Transverse colon (tissue), 4 donors: ENCODE measurements at regions not wholly inside any gene's neighbourhood (a gene's known extent, or its start where the extent isn't known, plus 50 kb on each side); places are given as distances from the start of the nearest gene placed in this dataset.

Experiments
- DNase-seq: peaks from one replicate; pipeline ENCODE4 v3.0.0-alpha.2; 2019
- H3K27ac ChIP-seq, 4 donors: fragments of 200-600 bp; sonication (generic); 2 replicates each; pipeline ENCODE4 v1.5.1; 2016 to 2018; ENCODE audit warnings: inconsistent platforms in 4 of 4
- H3K27me3 ChIP-seq: fragments of 200-600 bp; sonication (generic); 2 replicates; pipeline ENCODE4 v1.5.1; 2017; ENCODE audit warnings: inconsistent platforms
- H3K36me3 ChIP-seq, 4 donors: fragments of 200-600 bp; sonication (generic); 2 replicates each; pipeline ENCODE4 v1.5.1; 2017 to 2019; ENCODE audit warnings: inconsistent platforms in 4 of 4
- H3K4me1 ChIP-seq, 4 donors: fragments of 200-600 bp; sonication (generic); 2 replicates each; pipeline ENCODE4 v1.5.1; 2017 to 2020; ENCODE audit warnings: inconsistent platforms in 4 of 4
- H3K4me3 ChIP-seq, 4 donors: fragments of 200-600 bp; sonication (generic); 1 replicate in 1 of 4; 2 replicates in 3 of 4; pipeline versions ENCODE4 v1.5.1 to v1.6.1; 2017 to 2019; ENCODE audit warnings: inconsistent platforms in 4 of 4
- H3K9me3 ChIP-seq, 2 donors: fragments of 200-600 bp; sonication (generic); 2 replicates each; pipeline ENCODE4 v1.5.1; 2017 to 2019; ENCODE audit warnings: inconsistent platforms in 2 of 2
- EP300 ChIP-seq: sonication (generic); formaldehyde crosslinking; IDR thresholded peaks from one replicate; pipeline ENCODE4 v1.6.1; 2017; ENCODE audit warnings: antibody characterized with exemption, low read depth
- POLR2A ChIP-seq: fragments of 450-650 bp; IDR thresholded peaks from one replicate; pipeline ENCODE4 v1.6.1; 2016; ENCODE audit warnings: antibody characterized with exemption, mild to moderate bottlenecking, moderate library complexity
- POLR2AphosphoS5 ChIP-seq, 3 donors: sonication (generic); formaldehyde crosslinking; IDR thresholded peaks; one replicate each; pipeline ENCODE4 v1.6.1; 2016; ENCODE audit warnings: antibody characterized with exemption in 3 of 3
- WGBS, 2 donors: methylation state at CpG; one replicate each; pipeline ENCODE4 v1.1.5; 2018; ENCODE audit warnings: low coverage in 1 of 2; 5-methylcytosine and 5-hydroxymethylcytosine counted together
- in situ Hi-C, 4 donors: fragments of 200-750 bp; cut with MboI; loops; one replicate each; pipeline versions ENCODE4 v1.15.0 to v1.15.1; 2017; ENCODE audit warnings: low sequenced_read_pairs in 3 of 4, low pct_ligation_motif_present in 1 of 4, low pct_unique_long_range_greater_than_20kb in 1 of 4
- intact Hi-C: fragments of 100-400 bp; cut with DNase I; formaldehyde crosslinking; loops from one replicate; pipeline ENCODE4 v1.15.1; 2023; ENCODE audit warnings: low total_unique reads
- TF ChIP-seq, protein P1 (sequence below), 5 experiments: fragments of 200-600 bp in 3 of 5; fragments of 450-650 bp in 2 of 5; sonication (generic) in 3 of 5; IDR thresholded peaks; 1 replicate in 2 of 5; 2 replicates in 3 of 5; pipeline ENCODE4 v1.5.1; 2016 to 2017; ENCODE audit warnings: antibody characterized with exemption in 5 of 5, inconsistent platforms in 3 of 5, mild to moderate bottlenecking in 2 of 5, moderate library complexity in 1 of 5

DNA sequence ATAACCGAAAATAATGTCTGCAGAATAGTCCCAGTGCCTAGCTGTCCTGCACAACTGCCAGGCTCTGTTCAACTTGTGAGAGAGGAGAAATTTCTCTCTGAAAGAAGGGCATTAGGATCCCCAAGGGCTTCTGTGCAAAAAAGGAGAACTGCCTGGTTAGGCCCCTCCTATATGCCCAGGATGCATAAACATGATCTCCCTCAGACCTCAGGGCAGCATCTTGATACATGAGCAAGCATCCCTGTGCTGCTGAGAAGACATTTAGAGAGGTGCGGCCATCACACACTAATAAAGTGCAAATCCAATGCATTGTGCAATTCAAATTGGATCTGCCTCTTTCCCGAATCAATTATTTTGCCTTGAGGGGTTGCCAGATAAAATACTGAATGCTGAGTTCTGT is 553.6 kb downstream of the TNS3 start:
- WGBS, 2 donors, result 74 to 75% methylated on average over 1 to 3 of the region's 3 CpGs
- intact Hi-C loops, result no loop called here
- TF ChIP-seq POLR2AphosphoS5 (IDR thresholded peaks at IDR 0.05) (no peak), EP300 (no peak), POLR2A (no peak)
- TF ChIP-seq, protein P1, sequence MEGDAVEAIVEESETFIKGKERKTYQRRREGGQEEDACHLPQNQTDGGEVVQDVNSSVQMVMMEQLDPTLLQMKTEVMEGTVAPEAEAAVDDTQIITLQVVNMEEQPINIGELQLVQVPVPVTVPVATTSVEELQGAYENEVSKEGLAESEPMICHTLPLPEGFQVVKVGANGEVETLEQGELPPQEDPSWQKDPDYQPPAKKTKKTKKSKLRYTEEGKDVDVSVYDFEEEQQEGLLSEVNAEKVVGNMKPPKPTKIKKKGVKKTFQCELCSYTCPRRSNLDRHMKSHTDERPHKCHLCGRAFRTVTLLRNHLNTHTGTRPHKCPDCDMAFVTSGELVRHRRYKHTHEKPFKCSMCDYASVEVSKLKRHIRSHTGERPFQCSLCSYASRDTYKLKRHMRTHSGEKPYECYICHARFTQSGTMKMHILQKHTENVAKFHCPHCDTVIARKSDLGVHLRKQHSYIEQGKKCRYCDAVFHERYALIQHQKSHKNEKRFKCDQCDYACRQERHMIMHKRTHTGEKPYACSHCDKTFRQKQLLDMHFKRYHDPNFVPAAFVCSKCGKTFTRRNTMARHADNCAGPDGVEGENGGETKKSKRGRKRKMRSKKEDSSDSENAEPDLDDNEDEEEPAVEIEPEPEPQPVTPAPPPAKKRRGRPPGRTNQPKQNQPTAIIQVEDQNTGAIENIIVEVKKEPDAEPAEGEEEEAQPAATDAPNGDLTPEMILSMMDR (IDR thresholded peaks at IDR 0.05), result no peak
- H3K27ac ChIP-seq, result no peak overlapping the region
- in situ Hi-C loops, result loop anchor here in 1 of 4 donors (25.0 kb wide), 1 partner anchor 91 kb away; no protein-coding TSS in a partner anchor
- H3K27me3 ChIP-seq, result no peaks in the 10 kb centered on the region
- H3K4me1 ChIP-seq, result peaks cover 0 to 3% (median 0%) of the 10 kb centered on the region in 4 donors
- no peak for DNase-seq
- no peaks in the 10 kb centered on the region for H3K36me3 ChIP-seq
- no peak overlapping the region for H3K4me3 ChIP-seq
- H3K9me3 ChIP-seq, result no peaks in the 10 kb centered on the region

DNA sequence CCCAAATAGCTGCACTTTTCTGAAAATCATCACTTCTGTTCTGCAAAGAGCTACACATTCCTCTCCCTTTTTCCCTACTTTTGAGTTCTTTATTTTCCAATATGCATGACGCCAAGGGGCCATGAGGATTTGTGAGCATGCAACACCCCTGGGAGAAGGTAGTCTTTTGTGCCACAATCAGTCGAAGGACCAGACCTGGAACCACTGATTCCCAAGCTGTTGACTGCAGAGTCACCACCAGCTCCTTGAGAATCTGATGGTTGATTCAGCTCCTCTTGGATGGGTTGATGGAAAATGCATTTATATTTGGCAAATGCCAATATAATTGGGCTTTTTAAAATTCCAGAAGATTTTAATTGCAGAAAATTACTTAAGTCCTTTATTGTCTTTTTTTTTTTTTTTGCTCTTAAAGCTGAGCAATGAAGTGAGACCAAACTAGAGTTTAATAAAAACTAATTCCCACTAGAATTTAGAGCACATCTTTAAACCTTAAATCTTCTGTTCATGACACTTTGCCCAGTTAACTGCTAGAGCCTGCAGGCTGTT is 554.1 kb downstream of the TNS3 start:
- in situ Hi-C loops (loop anchor here in 1 of 4 donors (25.0 kb wide), 1 partner anchor 90 kb away; no protein-coding TSS in a partner anchor), intact Hi-C loops (no loop called here)
- no peak for DNase-seq
- TF ChIP-seq EP300 (no peak), POLR2A (no peak), POLR2AphosphoS5 (IDR thresholded peaks at IDR 0.05) (no peak)
- TF ChIP-seq, protein P1 (IDR thresholded peaks at IDR 0.05), result no peak
- H3K27me3 ChIP-seq, result no peaks in the 10 kb centered on the region
- peaks cover 0 to 3% (median 0%) of the 10 kb centered on the region in 4 donors for H3K4me1 ChIP-seq
- H3K4me3 ChIP-seq, result no peak overlapping the region
- 80 to 100% methylated on average over 2 of the region's 2 CpGs for WGBS, 2 donors
- no peaks in the 10 kb centered on the region for H3K36me3 ChIP-seq
- no peaks in the 10 kb centered on the region for H3K9me3 ChIP-seq
- no peak overlapping the region for H3K27ac ChIP-seq

DNA sequence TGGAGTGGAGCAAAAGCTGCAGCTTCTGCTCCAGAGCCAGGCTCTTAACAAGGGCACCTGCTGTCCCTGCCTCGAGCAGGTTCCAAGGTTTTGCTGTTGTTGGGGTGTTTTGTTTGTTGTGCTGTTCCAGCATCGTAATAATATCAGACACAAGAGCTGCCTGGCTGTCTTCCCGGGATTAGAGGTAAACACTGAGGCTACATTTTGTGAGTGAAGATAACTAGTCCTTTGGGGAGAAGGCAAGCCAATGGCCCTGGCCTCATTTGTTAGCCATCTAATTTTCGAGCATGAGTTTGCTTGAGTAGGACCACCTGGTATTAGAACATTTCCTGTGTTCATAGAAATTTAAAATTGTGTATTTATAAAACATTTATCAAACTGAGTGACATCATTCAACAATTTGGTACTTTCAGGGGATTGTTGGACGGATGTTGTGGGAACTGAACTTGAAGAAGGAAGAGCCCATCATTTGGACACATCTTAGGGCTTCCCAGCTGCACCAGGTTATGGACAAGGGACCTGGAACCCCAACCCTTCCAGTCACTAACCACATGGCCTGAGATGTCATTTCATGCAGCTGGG is 555.0 kb downstream of the TNS3 start:
- intact Hi-C loops, result no loop called here
- Histone ChIP-seq H3K27me3 (no peaks in the 10 kb centered on the region), H3K27ac (no peak overlapping the region), H3K9me3 (no peaks in the 10 kb centered on the region), H3K36me3 (no peaks in the 10 kb centered on the region), H3K4me3 (no peak overlapping the region), H3K4me1 (peaks cover 0 to 3% (median 0%) of the 10 kb centered on the region in 4 donors)
- 50 to 70% methylated on average over 3 to 5 of the region's 5 CpGs for WGBS, 2 donors
- in situ Hi-C loops, result loop anchor here in 1 of 4 donors (25.0 kb wide), 1 partner anchor 90 kb away; no protein-coding TSS in a partner anchor
- TF ChIP-seq POLR2A (no peak), POLR2AphosphoS5 (IDR thresholded peaks at IDR 0.05) (no peak), EP300 (no peak)
- TF ChIP-seq, protein P1 (IDR thresholded peaks at IDR 0.05), result no peak
- DNase-seq, result no peak

DNA sequence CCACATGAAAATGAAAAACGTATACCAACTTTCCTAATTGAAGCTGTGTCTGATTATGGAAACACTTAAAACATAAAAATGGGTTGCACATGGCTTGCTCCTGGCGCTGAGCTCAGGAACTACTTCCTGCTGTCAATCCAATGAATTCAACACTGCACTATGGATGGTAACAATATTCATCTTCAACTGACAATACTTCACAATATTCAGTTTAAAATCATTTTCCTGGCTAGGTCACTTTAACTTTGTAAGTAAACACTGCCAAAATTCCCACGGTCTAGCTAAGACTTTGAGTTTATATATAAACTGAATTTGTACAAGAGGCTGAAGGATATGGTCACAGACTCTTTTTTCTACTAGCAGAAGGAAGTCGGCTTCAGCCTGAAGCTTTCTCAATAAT is 556.9 kb downstream of the TNS3 start:
- in situ Hi-C loops (loop anchor here in 1 of 4 donors (25.0 kb wide), 1 partner anchor 88 kb away; no protein-coding TSS in a partner anchor), intact Hi-C loops (no loop called here)
- Histone ChIP-seq H3K9me3 (no peaks in the 10 kb centered on the region), H3K36me3 (no peaks in the 10 kb centered on the region), H3K4me3 (no peak overlapping the region), H3K27ac (no peak overlapping the region), H3K27me3 (no peaks in the 10 kb centered on the region), H3K4me1 (no peaks in the 10 kb centered on the region)
- WGBS, 2 donors, result 36 to 43% methylated on average over 4 of the region's 4 CpGs
- DNase-seq, result no peak
- no peak for TF ChIP-seq POLR2A
- no peak for TF ChIP-seq POLR2AphosphoS5 (IDR thresholded peaks at IDR 0.05)
- no peak for TF ChIP-seq EP300
- TF ChIP-seq, protein P1 (IDR thresholded peaks at IDR 0.05), result no peak
